Fibroblast of the aortic adventitia (primary cell): ENCODE measurements at regions not wholly inside any gene's neighbourhood (a gene's known extent, or its start where the extent isn't known, plus 50 kb on each side); places are given as distances from the start of the nearest gene placed in this dataset.

Source experiments
- DNase-seq: peaks from one replicate; pipeline ENCODE4 v3.0.0-alpha.2; 2010; ENCODE audit warnings: low read depth
- H3K4me3 ChIP-seq: 2 replicates; pipeline ENCODE4 v1.5.1; 2011; ENCODE audit warnings: low read depth, mild to moderate bottlenecking, control low read depth, low read length, moderate library complexity
- CTCF ChIP-seq: IDR thresholded peaks from 2 replicates; pipeline ENCODE4 v1.5.1; 2011; ENCODE audit warnings: mild to moderate bottlenecking, low read length, control low read depth, inconsistent platforms; ENCODE audit not compliant: insufficient read depth

- TF ChIP-seq CTCF, result no peak
- no peak for DNase-seq
- no peak overlapping the region for H3K4me3 ChIP-seq
Observed at GRCh38 chr1:208933984-208934525, 649.5 kb upstream of the CAMK1G start.

GRCh38 chr1:208934933-208935332 is 648.6 kb upstream of the CAMK1G start:
- no peak overlapping the region for H3K4me3 ChIP-seq
- DNase-seq, result no peak
- no peak for TF ChIP-seq CTCF

- no peak for TF ChIP-seq CTCF
- no peak overlapping the region for H3K4me3 ChIP-seq
- no peak for DNase-seq
Observed at GRCh38 chr1:208935517-208936187, 647.9 kb upstream of the CAMK1G start.

- no peak for TF ChIP-seq CTCF
- no peak overlapping the region for H3K4me3 ChIP-seq
- peak; percentile 30 for DNase-seq
Observed at GRCh38 chr1:208939537-208940085, 643.9 kb upstream of the CAMK1G start.

GRCh38 chr1:208942394-208943130 is 641.0 kb upstream of the CAMK1G start:
- TF ChIP-seq CTCF, result peak; percentile 13
- DNase-seq, result peak; percentile 75

GRCh38 chr1:208943291-208943690 is 640.2 kb upstream of the CAMK1G start:
- TF ChIP-seq CTCF, result no peak
- DNase-seq, result no peak
- no peak overlapping the region for H3K4me3 ChIP-seq

More at GRCh38 chr1:208942394-208943130, 641.0 kb upstream of the CAMK1G start:
- no peak overlapping the region for H3K4me3 ChIP-seq
